SK-N-SH treated with all-trans-retinoic acid at 6 μM for 48 hours (cell line): ENCODE measurements at regions not wholly inside any gene's neighbourhood (a gene's known extent, or its start where the extent isn't known, plus 50 kb on each side); places are given as distances from the start of the nearest gene placed in this dataset.

Experiments used
- ARNTL ChIP-seq: fragments of 450-650 bp; formaldehyde crosslinking; IDR thresholded peaks from 2 replicates; pipeline ENCODE4 v1.5.0; 2020; ENCODE audit warnings: low read depth, mild to moderate bottlenecking, moderate library complexity, borderline replicate concordance
- BACH2 ChIP-seq: fragments of 250-450 bp; sonication (Bioruptor Pico); IDR thresholded peaks from 2 replicates; pipeline ENCODE4 v1.9.0; 2021; ENCODE audit warnings: mild to moderate bottlenecking, borderline replicate concordance
- GLIS3 ChIP-seq: fragments of 250-450 bp; sonication (Bioruptor Pico); IDR thresholded peaks from 2 replicates; pipeline ENCODE4 v1.5.0; 2020; ENCODE audit warnings: mild to moderate bottlenecking, moderate library complexity
- RARB ChIP-seq: fragments of 250-450 bp; sonication (Bioruptor Pico); IDR thresholded peaks from 2 replicates; pipeline ENCODE4 v1.8.0; 2021; ENCODE audit warnings: mild to moderate bottlenecking, moderate library complexity
- TSHZ2 ChIP-seq: fragments of 250-450 bp; sonication (Bioruptor Pico); IDR thresholded peaks from 2 replicates; pipeline ENCODE4 v1.5.0; 2020; ENCODE audit warnings: mild to moderate bottlenecking, moderate library complexity
- ZFP3 ChIP-seq: fragments of 250-450 bp; sonication (Bioruptor Pico); IDR thresholded peaks from 2 replicates; pipeline ENCODE4 v1.5.0; 2020; ENCODE audit warnings: mild to moderate bottlenecking, moderate library complexity
- ZFP30 ChIP-seq: fragments of 450-650 bp; formaldehyde crosslinking; IDR thresholded peaks from 2 replicates; pipeline ENCODE4 v1.5.0; 2022; ENCODE audit warnings: mild to moderate bottlenecking, moderate library complexity
- ZNF565 ChIP-seq: fragments of 450-650 bp; formaldehyde crosslinking; conservative IDR thresholded peaks from 2 replicates; pipeline ENCODE4 v1.5.0; 2020; ENCODE audit warnings: low read depth, mild to moderate bottlenecking, moderate library complexity
- ZNF70 ChIP-seq: fragments of 450-650 bp; formaldehyde crosslinking; IDR thresholded peaks from 2 replicates; pipeline ENCODE4 v1.5.0; 2020; ENCODE audit warnings: mild to moderate bottlenecking, moderate library complexity
- TF ChIP-seq, protein P1 (sequence below): fragments of 250-450 bp; sonication (Bioruptor Pico); IDR thresholded peaks from 2 replicates; pipeline ENCODE4 v1.8.0; 2020; ENCODE audit warnings: mild to moderate bottlenecking, moderate library complexity, borderline replicate concordance
- TF ChIP-seq, protein P2 (sequence below): fragments of 250-450 bp; sonication (Bioruptor Pico); IDR thresholded peaks from 2 replicates; pipeline ENCODE4 v1.5.1; 2020; ENCODE audit warnings: low read depth, mild to moderate bottlenecking, moderate library complexity

DNA sequence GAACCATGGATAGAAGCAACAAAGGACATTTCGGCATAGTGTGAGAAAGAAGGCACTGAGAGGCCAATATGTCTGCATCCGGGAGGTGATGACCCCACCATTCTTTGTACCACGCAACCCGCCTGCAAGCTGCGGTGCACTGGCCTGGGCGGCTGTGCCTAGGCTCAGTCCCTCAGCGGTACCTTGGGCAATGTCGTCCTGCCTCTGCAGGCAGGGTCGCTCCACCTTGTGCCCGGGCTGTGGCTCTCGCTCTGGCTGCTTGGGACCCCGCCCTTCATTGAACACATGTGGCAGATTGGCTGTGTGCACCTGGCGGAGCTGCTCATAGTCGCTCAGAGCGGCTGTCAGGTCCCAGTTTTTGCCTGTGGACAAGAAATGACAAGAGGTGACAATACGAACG lies 243.2 kb downstream of the KLF13 start:
- TF ChIP-seq RARB (CRISPR knock-in tag): no peak
- TF ChIP-seq GLIS3 (CRISPR knock-in tag): no peak
- TF ChIP-seq ZFP30 (CRISPR knock-in tag): no peak
- TF ChIP-seq, protein P1, sequence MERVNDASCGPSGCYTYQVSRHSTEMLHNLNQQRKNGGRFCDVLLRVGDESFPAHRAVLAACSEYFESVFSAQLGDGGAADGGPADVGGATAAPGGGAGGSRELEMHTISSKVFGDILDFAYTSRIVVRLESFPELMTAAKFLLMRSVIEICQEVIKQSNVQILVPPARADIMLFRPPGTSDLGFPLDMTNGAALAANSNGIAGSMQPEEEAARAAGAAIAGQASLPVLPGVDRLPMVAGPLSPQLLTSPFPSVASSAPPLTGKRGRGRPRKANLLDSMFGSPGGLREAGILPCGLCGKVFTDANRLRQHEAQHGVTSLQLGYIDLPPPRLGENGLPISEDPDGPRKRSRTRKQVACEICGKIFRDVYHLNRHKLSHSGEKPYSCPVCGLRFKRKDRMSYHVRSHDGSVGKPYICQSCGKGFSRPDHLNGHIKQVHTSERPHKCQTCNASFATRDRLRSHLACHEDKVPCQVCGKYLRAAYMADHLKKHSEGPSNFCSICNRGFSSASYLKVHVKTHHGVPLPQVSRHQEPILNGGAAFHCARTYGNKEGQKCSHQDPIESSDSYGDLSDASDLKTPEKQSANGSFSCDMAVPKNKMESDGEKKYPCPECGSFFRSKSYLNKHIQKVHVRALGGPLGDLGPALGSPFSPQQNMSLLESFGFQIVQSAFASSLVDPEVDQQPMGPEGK (CRISPR knock-in tag): no peak
- TF ChIP-seq TSHZ2: no peak
- TF ChIP-seq, protein P2, sequence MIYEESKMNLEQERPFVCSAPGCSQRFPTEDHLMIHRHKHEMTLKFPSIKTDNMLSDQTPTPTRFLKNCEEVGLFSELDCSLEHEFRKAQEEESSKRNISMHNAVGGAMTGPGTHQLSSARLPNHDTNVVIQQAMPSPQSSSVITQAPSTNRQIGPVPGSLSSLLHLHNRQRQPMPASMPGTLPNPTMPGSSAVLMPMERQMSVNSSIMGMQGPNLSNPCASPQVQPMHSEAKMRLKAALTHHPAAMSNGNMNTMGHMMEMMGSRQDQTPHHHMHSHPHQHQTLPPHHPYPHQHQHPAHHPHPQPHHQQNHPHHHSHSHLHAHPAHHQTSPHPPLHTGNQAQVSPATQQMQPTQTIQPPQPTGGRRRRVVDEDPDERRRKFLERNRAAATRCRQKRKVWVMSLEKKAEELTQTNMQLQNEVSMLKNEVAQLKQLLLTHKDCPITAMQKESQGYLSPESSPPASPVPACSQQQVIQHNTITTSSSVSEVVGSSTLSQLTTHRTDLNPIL (CRISPR knock-in tag): no peak
- no peak for TF ChIP-seq ZNF565 (CRISPR knock-in tag)
- no peak for TF ChIP-seq ARNTL (CRISPR knock-in tag)
- TF ChIP-seq BACH2: no peak
- no peak for TF ChIP-seq ZNF70 (CRISPR knock-in tag)
- TF ChIP-seq ZFP3 (CRISPR knock-in tag): no peak
